Stimulated activated CD4-positive, alpha-beta T cell treated with anti-CD3 and anti-CD28 coated beads, Interleukin-2, amount 100 ng/mL, for 24 hours (primary cell): ENCODE measurements at regions not wholly inside any gene's neighbourhood (a gene's known extent, or its start where the extent isn't known, plus 50 kb on each side); places are given as distances from the start of the nearest gene placed in this dataset.
"Not testable (repeated sequence)": the region's sequence is repeated elsewhere in the genome, so short reads cannot be mapped to it uniquely, and the experiment has no call there.

ENCODE experiments used
- DNase-seq, 2 donors: peaks; one replicate each; pipeline ENCODE4 v3.0.0-alpha.2; 2020

- no peak for DNase-seq
Observed at GRCh38 chrX:55813150-55813549, 95.6 kb downstream of the RRAGB start.

GRCh38 chrX:55815546-55815945 is 98.0 kb downstream of the RRAGB start:
- DNase-seq: no peak

GRCh38 chrX:55816023-55816422 is 98.5 kb downstream of the RRAGB start:
- DNase-seq: no peak

GRCh38 chrX:55818673-55819375 is 101.3 kb downstream of the RRAGB start:
- no peak for DNase-seq

- DNase-seq: peak in 1 of 2 donors; percentile 0
Observed at GRCh38 chrX:55839485-55839884, 121.9 kb downstream of the RRAGB start.

GRCh38 chrX:55841962-55842752 is 124.6 kb downstream of the RRAGB start:
- DNase-seq: no peak

GRCh38 chrX:55866779-55867178 is 149.2 kb downstream of the RRAGB start:
- DNase-seq: not testable (repeated sequence)

- DNase-seq: peak in 1 of 2 donors; percentile 0
Observed at GRCh38 chrX:55867181-55867651, 149.7 kb downstream of the RRAGB start.

GRCh38 chrX:55867708-55868107 is 150.2 kb downstream of the RRAGB start:
- DNase-seq: no peak

GRCh38 chrX:55874807-55875206 is 157.3 kb downstream of the RRAGB start:
- no peak for DNase-seq

- DNase-seq: not testable (repeated sequence)
Observed at GRCh38 chrX:55883541-55883940, 166.0 kb downstream of the RRAGB start.

GRCh38 chrX:55907968-55908607 is 190.5 kb downstream of the RRAGB start:
- DNase-seq: peak; percentile 35 to 57

- DNase-seq: peak; percentile 3 to 18
Observed at GRCh38 chrX:55908661-55909212, 191.2 kb downstream of the RRAGB start.

- DNase-seq: no peak
Observed at GRCh38 chrX:55919367-55920221, 202.0 kb downstream of the RRAGB start.

GRCh38 chrX:55924574-55924973 is 207.0 kb downstream of the RRAGB start:
- no peak for DNase-seq

GRCh38 chrX:55928529-55928928 is 211.0 kb downstream of the RRAGB start:
- not testable (repeated sequence) for DNase-seq
